GM12864 (cell line): ENCODE measurements at regions not wholly inside any gene's neighbourhood (a gene's known extent, or its start where the extent isn't known, plus 50 kb on each side); places are given as distances from the start of the nearest gene placed in this dataset.

Source experiments
- DNase-seq: peaks from one replicate; pipeline ENCODE4 v3.0.0-alpha.2; 2011; ENCODE audit warnings: low read depth
- H3K4me3 ChIP-seq: 2 replicates; pipeline ENCODE4 v1.5.1; 2011; ENCODE audit warnings: mild to moderate bottlenecking, low read depth, low read length, control low read depth
- TF ChIP-seq, protein P1 (sequence below): IDR thresholded peaks from 2 replicates; pipeline ENCODE4 v1.5.1; 2011; ENCODE audit warnings: low read depth, mild to moderate bottlenecking, moderate library complexity, low read length, control low read depth, inconsistent platforms; ENCODE audit errors: missing control alignments

DNA sequence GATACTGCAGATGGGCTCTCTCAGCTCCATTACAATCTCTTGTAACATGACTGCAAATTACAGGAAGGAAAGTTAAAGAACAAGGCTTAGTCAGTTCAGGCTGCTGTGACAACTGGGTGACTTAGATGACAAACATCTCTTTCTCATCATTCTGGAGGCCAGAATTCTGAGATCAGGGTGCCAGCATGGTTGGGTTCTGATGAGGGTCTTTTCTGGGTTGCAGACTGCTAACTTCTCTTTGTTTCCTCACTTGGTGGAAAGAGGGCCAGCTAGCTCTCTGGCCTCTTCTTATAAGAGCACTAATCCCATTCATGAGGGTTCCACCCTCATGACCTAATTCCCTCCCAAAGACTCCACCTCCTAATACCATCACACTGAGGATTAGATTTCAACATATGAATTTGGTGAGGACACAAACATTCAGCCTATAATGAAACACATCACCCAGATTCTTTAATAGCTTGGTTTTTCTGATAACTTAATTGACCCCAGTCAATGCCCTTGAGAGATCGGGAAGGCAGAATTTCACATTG lies 73.6 kb upstream of the MAMDC2 start:
- TF ChIP-seq, protein P1, sequence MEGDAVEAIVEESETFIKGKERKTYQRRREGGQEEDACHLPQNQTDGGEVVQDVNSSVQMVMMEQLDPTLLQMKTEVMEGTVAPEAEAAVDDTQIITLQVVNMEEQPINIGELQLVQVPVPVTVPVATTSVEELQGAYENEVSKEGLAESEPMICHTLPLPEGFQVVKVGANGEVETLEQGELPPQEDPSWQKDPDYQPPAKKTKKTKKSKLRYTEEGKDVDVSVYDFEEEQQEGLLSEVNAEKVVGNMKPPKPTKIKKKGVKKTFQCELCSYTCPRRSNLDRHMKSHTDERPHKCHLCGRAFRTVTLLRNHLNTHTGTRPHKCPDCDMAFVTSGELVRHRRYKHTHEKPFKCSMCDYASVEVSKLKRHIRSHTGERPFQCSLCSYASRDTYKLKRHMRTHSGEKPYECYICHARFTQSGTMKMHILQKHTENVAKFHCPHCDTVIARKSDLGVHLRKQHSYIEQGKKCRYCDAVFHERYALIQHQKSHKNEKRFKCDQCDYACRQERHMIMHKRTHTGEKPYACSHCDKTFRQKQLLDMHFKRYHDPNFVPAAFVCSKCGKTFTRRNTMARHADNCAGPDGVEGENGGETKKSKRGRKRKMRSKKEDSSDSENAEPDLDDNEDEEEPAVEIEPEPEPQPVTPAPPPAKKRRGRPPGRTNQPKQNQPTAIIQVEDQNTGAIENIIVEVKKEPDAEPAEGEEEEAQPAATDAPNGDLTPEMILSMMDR: no peak
- no peak overlapping the region for H3K4me3 ChIP-seq
- DNase-seq: no peak

DNA sequence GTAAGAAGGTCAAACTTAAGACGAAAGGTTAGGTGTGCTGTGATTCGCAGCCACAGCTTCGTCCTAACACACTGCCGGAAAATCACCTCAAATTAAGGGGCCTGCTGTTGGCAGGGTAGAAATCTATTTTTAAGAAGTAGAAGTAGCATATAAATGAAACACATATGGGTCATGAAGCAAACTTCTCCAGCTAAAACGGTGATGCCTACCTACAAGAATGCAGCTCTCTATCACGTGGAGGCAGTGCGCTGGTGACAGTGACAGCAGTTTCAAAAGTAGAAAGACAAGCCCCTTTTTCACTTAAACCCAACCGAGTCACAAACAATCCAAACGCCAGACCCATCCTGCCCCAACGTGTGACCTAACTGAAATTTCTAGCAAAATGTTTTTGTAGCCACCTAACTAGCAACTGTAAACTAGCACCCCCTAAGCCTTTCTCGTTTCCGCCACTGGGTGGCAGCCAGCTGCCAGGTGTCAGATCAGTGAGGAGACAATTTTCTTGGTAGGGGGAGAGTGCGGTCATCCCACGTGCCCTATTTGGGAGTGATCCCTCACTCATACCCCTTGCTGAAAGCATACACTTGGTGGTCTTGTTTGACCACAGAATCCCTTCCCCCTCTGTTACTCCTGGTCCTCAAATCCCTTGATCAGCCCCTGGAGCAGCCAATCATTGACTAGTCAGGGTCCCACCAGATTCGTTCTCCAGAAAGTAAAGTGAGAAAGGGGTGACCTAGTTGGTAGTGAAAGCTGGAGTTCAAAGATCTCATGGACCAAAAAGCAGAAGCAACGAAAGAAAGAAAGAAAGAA lies 71.8 kb upstream of the MAMDC2 start:
- TF ChIP-seq, protein P1: peak; percentile 90
- peak; percentile 12 for DNase-seq

DNA sequence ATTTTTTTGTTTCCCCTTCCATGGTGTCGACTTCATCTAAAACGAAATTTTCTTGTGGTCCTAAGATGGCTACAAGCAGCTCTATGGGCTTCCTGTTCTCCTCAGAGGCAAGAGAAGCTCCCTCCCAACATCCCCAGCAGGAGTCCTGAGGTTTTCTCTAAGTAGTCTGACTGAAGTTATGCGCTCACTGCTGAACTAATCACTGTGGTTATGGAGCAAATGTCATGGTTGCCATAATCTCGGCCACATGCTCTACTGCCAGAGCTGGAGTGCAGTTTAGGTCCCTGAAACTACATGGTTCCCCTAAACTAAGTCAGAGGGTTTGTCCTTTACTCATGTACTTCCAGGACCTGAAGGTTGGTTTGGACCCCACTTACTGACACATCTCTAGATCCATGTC lies 68.0 kb upstream of the MAMDC2 start:
- no peak for DNase-seq
- TF ChIP-seq, protein P1: no peak
- H3K4me3 ChIP-seq: no peak overlapping the region

More for the DNA sequence above, 71.8 kb upstream of the MAMDC2 start:
- H3K4me3 ChIP-seq: no peak overlapping the region

DNA sequence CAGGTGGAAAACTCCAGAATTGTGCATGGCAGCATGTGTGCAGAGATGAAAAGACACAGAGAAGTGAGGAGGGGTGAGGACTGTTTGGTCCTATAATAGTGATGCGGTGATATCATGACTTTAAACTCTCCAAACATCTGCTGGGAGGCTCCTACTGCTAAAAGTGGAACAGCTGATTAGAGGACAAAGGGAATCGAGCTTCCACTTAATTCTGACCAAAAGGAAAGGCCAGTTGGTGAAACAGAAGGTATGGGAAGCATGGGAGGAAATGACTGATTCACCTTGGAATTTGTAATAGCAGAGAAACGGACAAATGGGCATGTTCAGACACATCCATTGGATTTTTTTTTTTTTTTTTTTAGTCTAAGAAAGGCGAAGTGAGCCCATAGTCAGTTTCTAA lies 67.5 kb upstream of the MAMDC2 start:
- H3K4me3 ChIP-seq: no peak overlapping the region
- TF ChIP-seq, protein P1: no peak
- DNase-seq: no peak

DNA sequence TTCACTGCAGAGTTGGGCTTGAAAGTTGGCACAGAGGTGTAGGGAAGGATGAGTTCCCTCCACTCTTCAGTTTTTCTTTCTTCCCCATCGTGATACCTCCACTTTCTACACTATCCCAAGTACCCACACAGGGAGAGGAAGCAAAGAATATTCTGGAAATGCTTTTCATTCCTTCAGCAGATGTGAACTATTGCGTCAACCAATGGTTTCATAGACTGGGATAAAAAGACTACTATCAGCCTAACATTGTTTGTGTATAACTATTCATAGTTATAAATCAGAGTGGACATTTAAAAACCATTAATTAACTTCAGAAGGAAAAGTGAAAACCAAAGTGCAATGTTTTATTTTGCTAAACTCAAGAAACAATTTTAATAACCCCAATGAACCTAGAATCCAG lies 63.6 kb upstream of the MAMDC2 start:
- TF ChIP-seq, protein P1: no peak
- H3K4me3 ChIP-seq: no peak overlapping the region
- DNase-seq: no peak

DNA sequence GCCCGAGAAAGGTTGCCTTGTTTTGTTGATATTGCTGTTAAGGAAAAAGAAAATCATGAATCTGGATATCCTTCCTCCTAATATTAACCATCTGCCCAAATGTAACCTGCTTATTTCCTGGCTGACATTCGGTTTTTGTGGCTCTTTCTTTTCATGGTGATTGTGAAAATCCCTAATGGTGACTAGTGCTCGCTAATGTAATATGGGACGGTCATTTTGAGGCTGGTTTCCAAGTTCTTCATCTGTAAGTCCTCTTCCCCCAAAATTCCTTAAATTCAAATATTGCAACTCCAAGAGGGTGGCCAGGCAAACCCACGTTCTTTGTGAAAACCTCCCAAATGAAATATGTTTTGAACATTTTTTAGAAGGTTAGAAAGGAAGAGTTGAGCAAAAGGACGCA lies 63.1 kb upstream of the MAMDC2 start:
- no peak for DNase-seq
- TF ChIP-seq, protein P1: no peak
- H3K4me3 ChIP-seq: no peak overlapping the region
